ENCODE measurements at regions not wholly inside any gene's neighbourhood (a gene's known extent, or its start where the extent isn't known, plus 50 kb on each side); places are given as distances from the start of the nearest gene placed in this dataset.
"Not testable (repeated sequence)": the region's sequence is repeated elsewhere in the genome, so short reads cannot be mapped to it uniquely, and the experiment has no call there.

GRCh38 chr2:225814554-225814953 is 415.0 kb downstream of the NYAP2 start:
- no peaks in the 10 kb centered on the region for H3K27me3 ChIP-seq
- H3K9me3 ChIP-seq = no peaks in the 10 kb centered on the region
- no peak for TF ChIP-seq POLR2AphosphoS5 (IDR thresholded peaks at IDR 0.05)
- TF ChIP-seq EP300 (IDR thresholded peaks at IDR 0.05) = no peak
- no peak for TF ChIP-seq CTCF (IDR thresholded peaks at IDR 0.05)
- TF ChIP-seq POLR2A (IDR thresholded peaks at IDR 0.05; ENCODE audit: low read depth) = no peak
- H3K4me3 ChIP-seq = no peak overlapping the region
- no peak overlapping the region for H3K27ac ChIP-seq (replicated peaks in 1 of 4)
- intact Hi-C loops (cut with DNase I) = no loop called here
- no peak for DNase-seq (ENCODE audit: extremely low spot score)
- H3K4me1 ChIP-seq = no peaks in the 10 kb centered on the region
- H3K36me3 ChIP-seq = no peaks in the 10 kb centered on the region

GRCh38 chr2:225806105-225806504 is 406.6 kb downstream of the NYAP2 start:
- Histone ChIP-seq H3K4me3 (no peak overlapping the region), H3K36me3 (no peaks in the 10 kb centered on the region), H3K4me1 (no peaks in the 10 kb centered on the region), H3K27ac (replicated peaks in 1 of 4) (no peak overlapping the region), H3K9me3 (no peaks in the 10 kb centered on the region), H3K27me3 (no peaks in the 10 kb centered on the region)
- DNase-seq (ENCODE audit: extremely low spot score) = no peak
- intact Hi-C loops (cut with DNase I) = no loop called here
- WGBS = 70% methylated on average over 1 of the region's 1 CpG
- TF ChIP-seq POLR2A (IDR thresholded peaks at IDR 0.05; ENCODE audit: low read depth) (no peak), CTCF (IDR thresholded peaks at IDR 0.05) (no peak), EP300 (IDR thresholded peaks at IDR 0.05) (no peak), POLR2AphosphoS5 (IDR thresholded peaks at IDR 0.05) (no peak)

GRCh38 chr2:225802076-225802475 is 402.6 kb downstream of the NYAP2 start:
- WGBS = 86% methylated on average over 1 of the region's 1 CpG
- H3K9me3 ChIP-seq; intact Hi-C loops (cut with DNase I); H3K36me3 ChIP-seq; DNase-seq (ENCODE audit: extremely low spot score); H3K4me1 ChIP-seq; H3K27me3 ChIP-seq; H3K27ac ChIP-seq (replicated peaks in 1 of 4); H3K4me3 ChIP-seq: not testable (repeated sequence)

- TF ChIP-seq CTCF (IDR thresholded peaks at IDR 0.05) (peak in 2 of 3 experiments; percentile 32 to 42), POLR2AphosphoS5 (IDR thresholded peaks at IDR 0.05) (no peak)
- Histone ChIP-seq H3K9me3 (no peaks in the 10 kb centered on the region), H3K36me3 (no peaks in the 10 kb centered on the region), H3K4me3 (no peak overlapping the region), H3K27me3 (no peaks in the 10 kb centered on the region), H3K4me1 (peaks cover 0 to 6% (median 0%) of the 10 kb centered on the region in 4 donors), H3K27ac (replicated peaks in 1 of 4) (no peak overlapping the region)
- intact Hi-C loops (cut with DNase I) = loop anchor here (5.0 kb wide), 1 partner anchor 125 kb away; no protein-coding TSS in a partner anchor
- WGBS = 39% methylated on average over 2 of the region's 2 CpGs
- DNase-seq (ENCODE audit: extremely low spot score) = no peak
Measured at GRCh38 chr2:225797394-225797793, 397.9 kb downstream of the NYAP2 start.

- Histone ChIP-seq H3K4me1 (peaks cover 0 to 6% (median 0%) of the 10 kb centered on the region in 4 donors), H3K9me3 (no peaks in the 10 kb centered on the region), H3K4me3 (no peak overlapping the region), H3K27me3 (no peaks in the 10 kb centered on the region), H3K27ac (replicated peaks in 1 of 4) (no peak overlapping the region), H3K36me3 (no peaks in the 10 kb centered on the region)
- intact Hi-C loops (cut with DNase I) = loop anchor here (5.0 kb wide), 1 partner anchor 123 kb away; no protein-coding TSS in a partner anchor
- TF ChIP-seq POLR2A (IDR thresholded peaks at IDR 0.05; ENCODE audit: low read depth) (no peak), EP300 (IDR thresholded peaks at IDR 0.05) (no peak), CTCF (IDR thresholded peaks at IDR 0.05) (no peak), POLR2AphosphoS5 (IDR thresholded peaks at IDR 0.05) (no peak)
- WGBS = 87% methylated on average over 2 of the region's 2 CpGs
- no peak for DNase-seq (ENCODE audit: extremely low spot score)
Measured at GRCh38 chr2:225794652-225795400, 395.3 kb downstream of the NYAP2 start.

Data from esophagus muscularis mucosa (tissue), 4 donors.